ENCODE measurements at regions not wholly inside any gene's neighbourhood (a gene's known extent, or its start where the extent isn't known, plus 50 kb on each side); places are given as distances from the start of the nearest gene placed in this dataset.

- ATAC-seq, result no peak
- no peak overlapping the region for H3K4me3 Mint-ChIP-seq
- no peaks in the 10 kb centered on the region for H3K4me1 Mint-ChIP-seq
- no peaks in the 10 kb centered on the region for H3K36me3 Mint-ChIP-seq
- H3K27me3 Mint-ChIP-seq, result peaks cover 16% of the 10 kb centered on the region
- H3K9me3 Mint-ChIP-seq, result no peaks in the 10 kb centered on the region
- no peak overlapping the region for H3K27ac Mint-ChIP-seq
Measured at GRCh38 chr20:63132131-63132714, 83.7 kb downstream of the YTHDF1 start.

GRCh38 chr20:63130658-63131577, 85.0 kb downstream of the YTHDF1 start:
- Mint-ChIP-seq H3K4me3 (no peak overlapping the region), H3K36me3 (no peaks in the 10 kb centered on the region), H3K27ac (no peak overlapping the region), H3K9me3 (no peaks in the 10 kb centered on the region), H3K4me1 (no peaks in the 10 kb centered on the region), H3K27me3 (peaks cover 23% of the 10 kb centered on the region)
- no peak for ATAC-seq

GRCh38 chr20:63129991-63130657, 85.8 kb downstream of the YTHDF1 start:
- no peak for ATAC-seq
- peaks cover 30% of the 10 kb centered on the region for H3K27me3 Mint-ChIP-seq
- no peaks in the 10 kb centered on the region for H3K36me3 Mint-ChIP-seq
- no peaks in the 10 kb centered on the region for H3K9me3 Mint-ChIP-seq
- H3K4me1 Mint-ChIP-seq, result no peaks in the 10 kb centered on the region
- H3K27ac Mint-ChIP-seq, result no peak overlapping the region
- H3K4me3 Mint-ChIP-seq, result no peak overlapping the region

GRCh38 chr20:63129376-63129965, 86.5 kb downstream of the YTHDF1 start:
- no peak overlapping the region for H3K4me3 Mint-ChIP-seq
- H3K27me3 Mint-ChIP-seq, result peaks cover 36% of the 10 kb centered on the region
- no peak for ATAC-seq
- no peaks in the 10 kb centered on the region for H3K36me3 Mint-ChIP-seq
- H3K27ac Mint-ChIP-seq, result no peak overlapping the region
- H3K9me3 Mint-ChIP-seq, result no peaks in the 10 kb centered on the region
- H3K4me1 Mint-ChIP-seq, result no peaks in the 10 kb centered on the region

- no peaks in the 10 kb centered on the region for H3K4me1 Mint-ChIP-seq
- no peak overlapping the region for H3K27ac Mint-ChIP-seq
- H3K27me3 Mint-ChIP-seq, result peaks cover 42% of the 10 kb centered on the region
- no peak for ATAC-seq
- H3K9me3 Mint-ChIP-seq, result no peaks in the 10 kb centered on the region
- no peak overlapping the region for H3K4me3 Mint-ChIP-seq
- no peaks in the 10 kb centered on the region for H3K36me3 Mint-ChIP-seq
Measured at GRCh38 chr20:63128956-63129355, 87.0 kb downstream of the YTHDF1 start.

- H3K9me3 Mint-ChIP-seq, result no peaks in the 10 kb centered on the region
- no peak overlapping the region for H3K4me3 Mint-ChIP-seq
- H3K4me1 Mint-ChIP-seq, result no peaks in the 10 kb centered on the region
Measured at GRCh38 chr20:63128367-63128766, 87.6 kb downstream of the YTHDF1 start.

GRCh38 chr20:63127700-63128364, 88.1 kb downstream of the YTHDF1 start:
- no peak overlapping the region for H3K27ac Mint-ChIP-seq
- H3K27me3 Mint-ChIP-seq, result peaks cover 44% of the 10 kb centered on the region
- no peaks in the 10 kb centered on the region for H3K9me3 Mint-ChIP-seq
- H3K4me1 Mint-ChIP-seq, result no peaks in the 10 kb centered on the region
- no peak for ATAC-seq
- H3K36me3 Mint-ChIP-seq, result no peaks in the 10 kb centered on the region
- no peak overlapping the region for H3K4me3 Mint-ChIP-seq

More at GRCh38 chr20:63128367-63128766, 87.6 kb downstream of the YTHDF1 start:
- no peak for ATAC-seq
- Mint-ChIP-seq H3K36me3 (no peaks in the 10 kb centered on the region), H3K27ac (no peak overlapping the region), H3K27me3 (peaks cover 44% of the 10 kb centered on the region)

GRCh38 chr20:63126876-63127699, 88.8 kb downstream of the YTHDF1 start:
- Mint-ChIP-seq H3K27ac (no peak overlapping the region), H3K4me1 (no peaks in the 10 kb centered on the region), H3K36me3 (no peaks in the 10 kb centered on the region), H3K4me3 (no peak overlapping the region), H3K9me3 (peaks cover 2% of the 10 kb centered on the region), H3K27me3 (peaks cover 37% of the 10 kb centered on the region)
- ATAC-seq, result no peak

GRCh38 chr20:63125838-63126601, 89.9 kb downstream of the YTHDF1 start:
- ATAC-seq, result no peak
- H3K27me3 Mint-ChIP-seq, result peaks cover 33% of the 10 kb centered on the region
- peaks cover 2% of the 10 kb centered on the region for H3K9me3 Mint-ChIP-seq
- no peaks in the 10 kb centered on the region for H3K4me1 Mint-ChIP-seq
- no peaks in the 10 kb centered on the region for H3K36me3 Mint-ChIP-seq
- no peak overlapping the region for H3K4me3 Mint-ChIP-seq
- H3K27ac Mint-ChIP-seq, result no peak overlapping the region

- no peak overlapping the region for H3K4me3 Mint-ChIP-seq
- H3K9me3 Mint-ChIP-seq, result peaks cover 2% of the 10 kb centered on the region
- H3K27me3 Mint-ChIP-seq, result peaks cover 38% of the 10 kb centered on the region
- no peaks in the 10 kb centered on the region for H3K36me3 Mint-ChIP-seq
- no peak overlapping the region for H3K27ac Mint-ChIP-seq
- H3K4me1 Mint-ChIP-seq, result no peaks in the 10 kb centered on the region
- no peak for ATAC-seq
Measured at GRCh38 chr20:63125581-63125837, 90.4 kb downstream of the YTHDF1 start.

GRCh38 chr20:63124782-63125580, 91.0 kb downstream of the YTHDF1 start:
- H3K27me3 Mint-ChIP-seq, result peaks cover 41% of the 10 kb centered on the region
- no peak overlapping the region for H3K4me3 Mint-ChIP-seq
- H3K36me3 Mint-ChIP-seq, result no peaks in the 10 kb centered on the region
- no peaks in the 10 kb centered on the region for H3K4me1 Mint-ChIP-seq
- H3K9me3 Mint-ChIP-seq, result peaks cover 2% of the 10 kb centered on the region
- ATAC-seq, result no peak
- H3K27ac Mint-ChIP-seq, result no peak overlapping the region

- no peak overlapping the region for H3K27ac Mint-ChIP-seq
- no peaks in the 10 kb centered on the region for H3K36me3 Mint-ChIP-seq
- peaks cover 44% of the 10 kb centered on the region for H3K27me3 Mint-ChIP-seq
- no peak overlapping the region for H3K4me3 Mint-ChIP-seq
- peaks cover 2% of the 10 kb centered on the region for H3K9me3 Mint-ChIP-seq
- ATAC-seq, result no peak
- H3K4me1 Mint-ChIP-seq, result no peaks in the 10 kb centered on the region
Measured at GRCh38 chr20:63124092-63124781, 91.7 kb downstream of the YTHDF1 start.

- H3K36me3 Mint-ChIP-seq, result no peaks in the 10 kb centered on the region
- peaks cover 53% of the 10 kb centered on the region for H3K27me3 Mint-ChIP-seq
- H3K9me3 Mint-ChIP-seq, result peaks cover 2% of the 10 kb centered on the region
- no peak for ATAC-seq
- H3K4me3 Mint-ChIP-seq, result no peak overlapping the region
- H3K27ac Mint-ChIP-seq, result no peak overlapping the region
- H3K4me1 Mint-ChIP-seq, result no peaks in the 10 kb centered on the region
Measured at GRCh38 chr20:63123331-63123741, 92.6 kb downstream of the YTHDF1 start.

Measured in stimulated activated memory B cell treated with anti-CD40 and anti-IgM and Interleukin-4, amounts not matched to agents 10 μg/mL and 1 μg/mL and 100 μg/mL, for 72 hours (primary cell).